Osteoblast (primary cell): ENCODE measurements at regions not wholly inside any gene's neighbourhood (a gene's known extent, or its start where the extent isn't known, plus 50 kb on each side); places are given as distances from the start of the nearest gene placed in this dataset.

Experiments used
- DNase-seq: peaks from one replicate; pipeline ENCODE4 v3.0.0; 2011; ENCODE audit warnings: low spot score, mixed read lengths; ENCODE audit not compliant: insufficient read length; ENCODE audit errors: missing footprints
- H2AFZ ChIP-seq: 2 replicates; pipeline ENCODE4 v1.6.0; 2011; ENCODE audit warnings: mild to moderate bottlenecking, low read length
- H3K27ac ChIP-seq: 2 replicates; pipeline ENCODE4 v1.5.1; 2011; ENCODE audit warnings: mild to moderate bottlenecking, low read depth, low read length, moderate library complexity
- H3K27me3 ChIP-seq: 2 replicates; pipeline ENCODE4 v1.6.0; 2012; ENCODE audit warnings: mild to moderate bottlenecking, control low read depth, inconsistent platforms, low read length, moderate library complexity; ENCODE audit not compliant: insufficient read depth
- H3K36me3 ChIP-seq: 2 replicates; pipeline ENCODE4 v1.5.1; 2011; ENCODE audit warnings: mild to moderate bottlenecking, low read length, control low read depth, moderate library complexity; ENCODE audit not compliant: insufficient read depth
- H3K4me1 ChIP-seq: 2 replicates; pipeline ENCODE4 v1.5.1; 2011; ENCODE audit warnings: mild to moderate bottlenecking, low read length, control low read depth, moderate library complexity; ENCODE audit not compliant: insufficient read depth
- H3K4me2 ChIP-seq: 2 replicates; pipeline ENCODE4 v1.6.0; 2011; ENCODE audit warnings: mild to moderate bottlenecking, low read length; ENCODE audit not compliant: insufficient read depth
- H3K4me3 ChIP-seq: fragments of 200-600 bp; sonication (generic); 3 replicates; pipeline ENCODE4 v1.5.1; 2012; ENCODE audit warnings: mild to moderate bottlenecking, low read length, inconsistent platforms; ENCODE audit not compliant: insufficient read depth
- H3K79me2 ChIP-seq: 2 replicates; pipeline ENCODE4 v1.6.0; 2012; ENCODE audit warnings: mild to moderate bottlenecking, low read length, control low read depth, inconsistent platforms; ENCODE audit not compliant: insufficient read depth
- H3K9me3 ChIP-seq: 2 replicates; pipeline ENCODE4 v1.5.1; 2011; ENCODE audit warnings: low read depth, low read length, control low read depth
- H4K20me1 ChIP-seq: 2 replicates; pipeline ENCODE4 v1.6.0; 2012; ENCODE audit warnings: mild to moderate bottlenecking, low read length, control low read depth; ENCODE audit not compliant: insufficient read depth
- TF ChIP-seq, protein P1 (sequence below): IDR thresholded peaks from 2 replicates; pipeline ENCODE4 v1.5.1; 2011; ENCODE audit warnings: mild to moderate bottlenecking, low read depth, low read length, moderate library complexity; ENCODE audit errors: extremely low read depth

DNA sequence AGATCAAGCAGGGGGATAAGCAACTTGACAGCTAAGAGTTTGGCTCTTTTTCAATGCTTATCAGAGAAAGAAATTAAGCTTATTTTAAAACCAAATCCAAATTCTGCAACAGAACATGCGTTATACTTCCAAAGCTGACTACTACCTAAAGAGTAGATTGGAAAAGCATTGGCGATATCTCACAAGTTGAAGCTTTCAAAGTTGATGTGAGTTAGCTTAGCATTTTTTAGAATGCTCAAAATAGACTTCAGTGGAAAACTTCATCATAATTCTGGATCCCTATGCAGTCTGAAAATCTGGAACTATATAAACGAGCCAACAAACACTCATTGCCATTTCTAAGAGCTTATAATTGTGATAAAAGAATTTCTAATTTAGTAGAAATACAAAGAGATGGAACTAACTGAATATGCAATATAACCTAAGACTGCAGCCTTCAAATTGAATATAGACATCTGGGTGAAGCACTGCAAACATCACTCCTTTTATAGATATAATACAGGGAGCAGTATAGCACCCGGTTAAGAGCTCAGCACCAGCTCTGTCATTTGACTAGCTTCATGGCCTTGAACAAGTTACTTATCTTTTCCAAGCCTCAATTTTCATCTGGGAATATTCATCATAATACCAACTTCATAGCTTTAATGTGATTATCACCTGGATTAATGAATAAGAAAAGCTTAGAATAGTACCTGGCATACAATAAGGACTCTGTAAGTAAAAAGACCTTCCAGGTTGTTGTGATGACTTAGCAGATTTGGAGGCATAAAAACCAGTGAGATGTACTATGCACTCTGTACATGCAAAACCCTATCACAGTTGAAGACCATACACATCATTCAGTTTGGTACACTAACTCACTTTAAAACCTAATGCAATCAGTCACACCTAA lies 242.7 kb upstream of the TTC14 start:
- no peaks in the 10 kb centered on the region for H3K4me1 ChIP-seq
- no peak overlapping the region for H3K4me3 ChIP-seq
- H3K9me3 ChIP-seq: no peaks in the 10 kb centered on the region
- TF ChIP-seq, protein P1, sequence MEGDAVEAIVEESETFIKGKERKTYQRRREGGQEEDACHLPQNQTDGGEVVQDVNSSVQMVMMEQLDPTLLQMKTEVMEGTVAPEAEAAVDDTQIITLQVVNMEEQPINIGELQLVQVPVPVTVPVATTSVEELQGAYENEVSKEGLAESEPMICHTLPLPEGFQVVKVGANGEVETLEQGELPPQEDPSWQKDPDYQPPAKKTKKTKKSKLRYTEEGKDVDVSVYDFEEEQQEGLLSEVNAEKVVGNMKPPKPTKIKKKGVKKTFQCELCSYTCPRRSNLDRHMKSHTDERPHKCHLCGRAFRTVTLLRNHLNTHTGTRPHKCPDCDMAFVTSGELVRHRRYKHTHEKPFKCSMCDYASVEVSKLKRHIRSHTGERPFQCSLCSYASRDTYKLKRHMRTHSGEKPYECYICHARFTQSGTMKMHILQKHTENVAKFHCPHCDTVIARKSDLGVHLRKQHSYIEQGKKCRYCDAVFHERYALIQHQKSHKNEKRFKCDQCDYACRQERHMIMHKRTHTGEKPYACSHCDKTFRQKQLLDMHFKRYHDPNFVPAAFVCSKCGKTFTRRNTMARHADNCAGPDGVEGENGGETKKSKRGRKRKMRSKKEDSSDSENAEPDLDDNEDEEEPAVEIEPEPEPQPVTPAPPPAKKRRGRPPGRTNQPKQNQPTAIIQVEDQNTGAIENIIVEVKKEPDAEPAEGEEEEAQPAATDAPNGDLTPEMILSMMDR: no peak
- DNase-seq: no peak
- H3K36me3 ChIP-seq: no peaks in the 10 kb centered on the region
- H3K4me2 ChIP-seq: no peak overlapping the region
- no peak overlapping the region for H3K27ac ChIP-seq
- no peaks in the 10 kb centered on the region for H4K20me1 ChIP-seq
- no peaks in the 10 kb centered on the region for H3K79me2 ChIP-seq
- H2AFZ ChIP-seq: no peak overlapping the region
- no peaks in the 10 kb centered on the region for H3K27me3 ChIP-seq

DNA sequence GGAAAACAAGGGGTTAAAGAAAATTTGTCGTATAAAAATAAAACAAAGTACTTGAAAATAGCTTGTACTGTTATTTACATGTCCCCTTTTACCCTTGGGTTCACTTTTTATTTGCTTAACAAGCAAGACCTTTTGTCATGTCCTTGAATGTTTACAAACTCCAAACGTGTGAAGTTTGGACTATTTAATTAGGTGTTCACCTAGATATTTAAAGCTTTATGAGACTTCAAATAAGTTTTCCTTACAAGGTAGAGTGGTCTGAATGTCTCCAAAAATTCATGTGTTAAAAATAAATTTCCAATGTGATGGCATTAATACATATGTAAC lies 242.0 kb upstream of the TTC14 start:
- H3K27ac ChIP-seq: no peak overlapping the region
- DNase-seq: no peak
- H3K27me3 ChIP-seq: no peaks in the 10 kb centered on the region
- H3K9me3 ChIP-seq: no peaks in the 10 kb centered on the region
- H3K36me3 ChIP-seq: no peaks in the 10 kb centered on the region
- no peak overlapping the region for H2AFZ ChIP-seq
- no peaks in the 10 kb centered on the region for H3K79me2 ChIP-seq
- H3K4me2 ChIP-seq: no peak overlapping the region
- H4K20me1 ChIP-seq: no peaks in the 10 kb centered on the region
- TF ChIP-seq, protein P1: no peak
- H3K4me1 ChIP-seq: no peaks in the 10 kb centered on the region
- no peak overlapping the region for H3K4me3 ChIP-seq

DNA sequence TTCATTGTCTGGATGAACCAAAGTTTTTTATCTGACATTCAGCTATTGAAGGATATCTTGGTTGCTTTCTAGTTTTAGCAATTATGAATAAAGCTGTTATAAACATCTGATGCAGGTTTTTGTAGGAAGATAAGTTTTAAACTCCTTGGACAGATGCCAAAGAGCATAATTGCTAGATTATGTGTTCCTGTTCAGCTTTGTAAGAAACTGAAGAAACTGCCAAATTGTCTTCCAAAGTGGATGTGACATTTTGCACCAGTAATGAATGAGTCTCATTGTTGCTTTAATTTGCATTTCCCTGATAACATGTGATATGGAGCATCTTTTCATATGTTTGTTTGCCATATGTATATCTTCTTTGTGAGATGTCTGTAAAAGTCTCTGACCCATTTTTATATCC lies 239.9 kb upstream of the TTC14 start:
- H2AFZ ChIP-seq: no peak overlapping the region
- no peak for DNase-seq
- H3K4me3 ChIP-seq: no peak overlapping the region
- no peaks in the 10 kb centered on the region for H3K27me3 ChIP-seq
- H3K4me2 ChIP-seq: no peak overlapping the region
- no peak overlapping the region for H3K27ac ChIP-seq
- H4K20me1 ChIP-seq: no peaks in the 10 kb centered on the region
- H3K4me1 ChIP-seq: no peaks in the 10 kb centered on the region
- H3K79me2 ChIP-seq: no peaks in the 10 kb centered on the region
- TF ChIP-seq, protein P1: no peak
- no peaks in the 10 kb centered on the region for H3K36me3 ChIP-seq
- H3K9me3 ChIP-seq: no peaks in the 10 kb centered on the region

DNA sequence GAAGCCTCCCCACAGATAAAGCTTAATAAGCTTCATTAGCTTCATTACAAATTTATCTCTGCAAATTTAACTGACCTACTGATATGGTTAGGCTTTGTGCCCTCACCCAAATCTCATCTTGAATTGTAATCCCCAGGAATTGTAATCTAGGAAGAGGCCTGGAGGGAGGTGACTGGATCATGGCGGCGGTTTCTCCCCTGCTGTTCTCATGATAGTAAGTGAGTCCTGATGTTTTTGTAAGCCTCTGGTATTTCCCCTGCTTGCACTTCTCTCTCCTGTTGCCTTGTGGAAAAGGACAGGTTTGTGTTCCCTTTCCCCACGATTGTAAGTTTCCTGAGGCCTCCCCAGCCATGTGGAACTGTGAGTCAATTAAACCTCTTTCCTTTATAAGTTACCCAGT lies 226.1 kb upstream of the TTC14 start:
- Histone ChIP-seq H3K4me1 (no peaks in the 10 kb centered on the region), H2AFZ (no peak overlapping the region), H3K27ac (no peak overlapping the region), H4K20me1 (no peaks in the 10 kb centered on the region), H3K4me2 (no peak overlapping the region), H3K9me3 (no peaks in the 10 kb centered on the region), H3K36me3 (no peaks in the 10 kb centered on the region), H3K4me3 (no peak overlapping the region), H3K79me2 (no peaks in the 10 kb centered on the region), H3K27me3 (no peaks in the 10 kb centered on the region)
- TF ChIP-seq, protein P1: no peak
- DNase-seq: no peak
